A673 (cell line): ENCODE measurements at regions not wholly inside any gene's neighbourhood (a gene's known extent, or its start where the extent isn't known, plus 50 kb on each side); places are given as distances from the start of the nearest gene placed in this dataset.

Experiments
- EZH2 ChIP-seq: fragments of 200-600 bp; sonication (generic); IDR thresholded peaks from 2 replicates; pipeline ENCODE4 v1.6.1; 2017; ENCODE audit warnings: borderline replicate concordance, low read depth, mild to moderate bottlenecking, mixed read lengths, antibody characterized with exemption, low read length; ENCODE audit not compliant: poor library complexity, severe bottlenecking
- TF ChIP-seq, protein P1 (sequence below): fragments of 300-800, 200-600 bp; sonication (generic); conservative IDR thresholded peaks from 2 replicates; pipeline ENCODE4 v1.5.1; 2017; ENCODE audit warnings: low read depth, mild to moderate bottlenecking, antibody characterized with exemption, low read length, moderate library complexity, mixed read lengths

DNA sequence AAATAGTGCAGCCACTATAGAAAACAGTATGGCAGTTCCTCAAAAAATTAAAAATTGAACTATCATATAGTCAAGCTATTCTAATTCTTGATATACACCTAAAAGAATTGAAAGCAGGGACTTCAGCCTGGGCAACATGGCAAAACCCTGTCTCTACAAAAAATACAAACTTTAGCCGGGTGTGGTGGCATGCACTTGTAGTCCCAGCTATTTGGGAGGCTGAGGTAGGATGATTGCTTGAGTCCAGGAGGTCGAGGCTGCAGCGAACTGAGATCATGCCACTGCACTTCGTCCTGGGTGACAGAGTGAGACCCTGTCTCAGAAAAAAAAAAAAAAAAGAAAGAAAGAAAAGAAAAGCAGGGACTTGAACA, 64.0 kb upstream of the FOXN2 start:
- TF ChIP-seq, protein P1, sequence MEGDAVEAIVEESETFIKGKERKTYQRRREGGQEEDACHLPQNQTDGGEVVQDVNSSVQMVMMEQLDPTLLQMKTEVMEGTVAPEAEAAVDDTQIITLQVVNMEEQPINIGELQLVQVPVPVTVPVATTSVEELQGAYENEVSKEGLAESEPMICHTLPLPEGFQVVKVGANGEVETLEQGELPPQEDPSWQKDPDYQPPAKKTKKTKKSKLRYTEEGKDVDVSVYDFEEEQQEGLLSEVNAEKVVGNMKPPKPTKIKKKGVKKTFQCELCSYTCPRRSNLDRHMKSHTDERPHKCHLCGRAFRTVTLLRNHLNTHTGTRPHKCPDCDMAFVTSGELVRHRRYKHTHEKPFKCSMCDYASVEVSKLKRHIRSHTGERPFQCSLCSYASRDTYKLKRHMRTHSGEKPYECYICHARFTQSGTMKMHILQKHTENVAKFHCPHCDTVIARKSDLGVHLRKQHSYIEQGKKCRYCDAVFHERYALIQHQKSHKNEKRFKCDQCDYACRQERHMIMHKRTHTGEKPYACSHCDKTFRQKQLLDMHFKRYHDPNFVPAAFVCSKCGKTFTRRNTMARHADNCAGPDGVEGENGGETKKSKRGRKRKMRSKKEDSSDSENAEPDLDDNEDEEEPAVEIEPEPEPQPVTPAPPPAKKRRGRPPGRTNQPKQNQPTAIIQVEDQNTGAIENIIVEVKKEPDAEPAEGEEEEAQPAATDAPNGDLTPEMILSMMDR: no peak
- TF ChIP-seq EZH2: no peak
